HG02852 (cell line): ENCODE measurements at regions not wholly inside any gene's neighbourhood (a gene's known extent, or its start where the extent isn't known, plus 50 kb on each side); places are given as distances from the start of the nearest gene placed in this dataset.
A peak's percentile ranks its signal among the peaks of the same experiment; 100 is the strongest.

Source experiments
- ATAC-seq: cut with Tn5 transposase; IDR thresholded peaks from one replicate; pipeline ENCODE4 v1.9.1; 2021; ENCODE audit warnings: mild to moderate bottlenecking, moderate library complexity; ENCODE audit not compliant: unreplicated experiment

- no peak for ATAC-seq
Observed at GRCh38 chr11:81080476-81080875, 1639.6 kb upstream of the TENM4 start.

- no peak for ATAC-seq
Observed at GRCh38 chr11:81072273-81072672, 1631.4 kb upstream of the TENM4 start.

- no peak for ATAC-seq
Observed at GRCh38 chr11:81071606-81072005, 1630.8 kb upstream of the TENM4 start.

- ATAC-seq, result peak; percentile 44
Observed at GRCh38 chr11:81070948-81071347, 1630.1 kb upstream of the TENM4 start.

- no peak for ATAC-seq
Observed at GRCh38 chr11:81059356-81059755, 1618.5 kb upstream of the TENM4 start.

- no peak for ATAC-seq
Observed at GRCh38 chr11:81052344-81053158, 1611.7 kb upstream of the TENM4 start.

- ATAC-seq, result no peak
Observed at GRCh38 chr11:81039916-81040524, 1599.2 kb upstream of the TENM4 start.

- no peak for ATAC-seq
Observed at GRCh38 chr11:81036168-81036870, 1595.5 kb upstream of the TENM4 start.

- no peak for ATAC-seq
Observed at GRCh38 chr11:81033779-81034540, 1593.1 kb upstream of the TENM4 start.

- ATAC-seq, result no peak
Observed at GRCh38 chr11:81032906-81033305, 1592.1 kb upstream of the TENM4 start.

GRCh38 chr11:81030186-81030585 lies 1589.4 kb upstream of the TENM4 start:
- no peak for ATAC-seq

- no peak for ATAC-seq
Observed at GRCh38 chr11:81026032-81026431, 1585.2 kb upstream of the TENM4 start.

GRCh38 chr11:81022057-81022456 lies 1581.2 kb upstream of the TENM4 start:
- no peak for ATAC-seq

GRCh38 chr11:81010631-81011030 lies 1569.8 kb upstream of the TENM4 start:
- no peak for ATAC-seq

GRCh38 chr11:81007046-81007445 lies 1566.2 kb upstream of the TENM4 start:
- ATAC-seq, result no peak

- no peak for ATAC-seq
Observed at GRCh38 chr11:81005595-81005994, 1564.8 kb upstream of the TENM4 start.

GRCh38 chr11:81004576-81004975 lies 1563.7 kb upstream of the TENM4 start:
- ATAC-seq, result no peak

GRCh38 chr11:81002374-81002773 lies 1561.5 kb upstream of the TENM4 start:
- ATAC-seq, result no peak

GRCh38 chr11:81000735-81001134 lies 1559.9 kb upstream of the TENM4 start:
- no peak for ATAC-seq

- ATAC-seq, result no peak
Observed at GRCh38 chr11:81000334-81000733, 1559.5 kb upstream of the TENM4 start.

GRCh38 chr11:80995523-80995922 lies 1554.7 kb upstream of the TENM4 start:
- no peak for ATAC-seq
